SK-N-SH (cell line): ENCODE measurements at regions not wholly inside any gene's neighbourhood (a gene's known extent, or its start where the extent isn't known, plus 50 kb on each side); places are given as distances from the start of the nearest gene placed in this dataset.

Experiments used
- CTCF ChIA-PET: fragments of 300-600, 350-600 bp; formaldehyde crosslinking; extraction: SDS; loops from one replicate; lab custom pipeline; 2021; lab: Yijun Ruan, JAX
- POLR2A ChIA-PET: fragments of 350-600 bp; sonication (Branson Sonifier 250); formaldehyde crosslinking; extraction: SDS; loops from one replicate; lab custom pipeline; 2020; ENCODE audit warnings: antibody characterized with exemption, inconsistent platforms; lab: Yijun Ruan, JAX
- DNase-seq: peaks from one replicate; pipeline ENCODE4 v3.0.0; 2012
- H2AFZ ChIP-seq: fragments of 200-600 bp; sonication (generic); 2 replicates; pipeline ENCODE4 v1.8.1; 2016; ENCODE audit warnings: antibody characterized with exemption, mild to moderate bottlenecking, low read depth
- H3F3A ChIP-seq: fragments of 200-600 bp; sonication (generic); replicated peaks from 2 replicates; pipeline ENCODE3; 2016; ENCODE audit warnings: antibody characterized with exemption, mild to moderate bottlenecking; ENCODE audit not compliant: insufficient read depth
- H3K27ac ChIP-seq, 2 experiments: fragments of 200-500 bp in 1 of 2; fragments of 200-600 bp in 1 of 2; sonication (Bioruptor generic) in 1 of 2; sonication (generic), shearing (Covaris generic) in 1 of 2; 2 replicates each; pipeline versions ENCODE4 v1.5.1 to v1.6.1; 2014 to 2016; ENCODE audit warnings: low read depth in 2 of 2, inconsistent platforms in 1 of 2, low read length in 1 of 2, mild to moderate bottlenecking in 1 of 2, mixed read lengths in 1 of 2
- H3K27me3 ChIP-seq: fragments of 200-600 bp; sonication (generic), shearing (Covaris generic); 2 replicates; pipeline ENCODE4 v1.6.1; 2016; ENCODE audit warnings: mixed run types; ENCODE audit not compliant: insufficient read depth
- H3K36me3 ChIP-seq, 2 experiments: fragments of 200-500 bp in 1 of 2; fragments of 200-600 bp in 1 of 2; sonication (Bioruptor generic) in 1 of 2; sonication (generic) in 1 of 2; replicated peaks in 1 of 2; 2 replicates each; pipeline versions ENCODE3 to v1.5.1; 2014 to 2016; ENCODE audit warnings: low read length in 1 of 2, mild to moderate bottlenecking in 1 of 2; ENCODE audit not compliant: insufficient read depth in 2 of 2, control insufficient read depth in 1 of 2
- H3K4me1 ChIP-seq, 2 experiments: fragments of 200-500 bp in 1 of 2; fragments of 200-600 bp in 1 of 2; sonication (Bioruptor generic) in 1 of 2; sonication (generic), shearing (Covaris generic) in 1 of 2; 2 replicates each; pipeline versions ENCODE4 v1.5.1 to v1.6.1; 2014 to 2016; ENCODE audit warnings: low read depth in 1 of 2, low read length in 1 of 2, mixed run types in 1 of 2; ENCODE audit not compliant: insufficient read depth in 2 of 2, control insufficient read depth in 1 of 2
- H3K4me2 ChIP-seq: fragments of 200-600 bp; sonication (generic), shearing (Covaris generic); 2 replicates; pipeline ENCODE4 v1.6.1; 2017; ENCODE audit warnings: mixed run types
- H3K4me3 ChIP-seq, 2 experiments: fragments of 200-500 bp in 1 of 2; fragments of 200-600 bp in 1 of 2; sonication (Bioruptor generic) in 1 of 2; sonication (generic), shearing (Covaris generic) in 1 of 2; 2 replicates each; pipeline versions ENCODE4 v1.5.1 to v1.8.1; 2014 to 2016; ENCODE audit warnings: low read depth in 2 of 2, inconsistent platforms in 1 of 2, low read length in 1 of 2, mild to moderate bottlenecking in 1 of 2, mixed read lengths in 1 of 2, moderate library complexity in 1 of 2
- H3K79me2 ChIP-seq: fragments of 200-600 bp; sonication (generic); 2 replicates; pipeline ENCODE4 v1.8.1; 2017; ENCODE audit warnings: mild to moderate bottlenecking; ENCODE audit not compliant: insufficient read depth
- H3K9ac ChIP-seq: fragments of 200-600 bp; sonication (generic); 2 replicates; pipeline ENCODE4 v1.6.1; 2017; ENCODE audit warnings: mixed run types
- H3K9me2 ChIP-seq: fragments of 200-600 bp; sonication (generic); 2 replicates; pipeline ENCODE4 v1.6.1; 2017; ENCODE audit warnings: mixed run types
- H3K9me3 ChIP-seq: fragments of 200-600 bp; sonication (generic); 2 replicates; pipeline ENCODE4 v1.6.1; 2017; ENCODE audit warnings: mixed run types, mild to moderate bottlenecking, moderate library complexity
- H4K20me1 ChIP-seq: fragments of 200-600 bp; sonication (generic); 2 replicates; pipeline ENCODE4 v1.6.1; 2017; ENCODE audit warnings: mild to moderate bottlenecking, mixed run types; ENCODE audit not compliant: insufficient read depth
- CHD2 ChIP-seq: fragments of 150-350 bp; IDR thresholded peaks from 2 replicates; pipeline ENCODE4 v1.6.1; 2018; ENCODE audit warnings: low read length; ENCODE audit not compliant: partially characterized antibody
- EP300 ChIP-seq, 2 experiments: IDR thresholded peaks; 2 replicates each; pipeline versions ENCODE4 v1.4.0 to v1.6.1; 2012; ENCODE audit warnings: borderline replicate concordance in 1 of 2, low read depth in 1 of 2, low read length in 1 of 2
- FOXJ3 ChIP-seq: sonication (generic); formaldehyde crosslinking; IDR thresholded peaks from 2 replicates; pipeline ENCODE4 v1.5.1; 2020; ENCODE audit warnings: mild to moderate bottlenecking, missing genetic modification reagents
- GATA2 ChIP-seq: sonication (generic); formaldehyde crosslinking; IDR thresholded peaks from 2 replicates; pipeline ENCODE4 v1.5.0; 2020; ENCODE audit warnings: mild to moderate bottlenecking, missing genetic modification reagents
- MEF2A ChIP-seq: IDR thresholded peaks from 2 replicates; pipeline ENCODE4 v1.4.0; 2012; ENCODE audit warnings: low read depth, borderline replicate concordance
- POLR2AphosphoS5 ChIP-seq: IDR thresholded peaks from 2 replicates; pipeline ENCODE4 v1.6.1; 2012; ENCODE audit warnings: low read depth, low read length
- RAD21 ChIP-seq: IDR thresholded peaks from 2 replicates; pipeline ENCODE4 v1.6.1; 2012; ENCODE audit warnings: mild to moderate bottlenecking, low read length
- RCOR1 ChIP-seq: fragments of 150-350 bp; IDR thresholded peaks from 2 replicates; pipeline ENCODE4 v1.6.1; 2017; ENCODE audit warnings: antibody characterized with exemption, low read length
- TAF1 ChIP-seq: IDR thresholded peaks from 2 replicates; pipeline ENCODE4 v1.6.1; 2012; ENCODE audit warnings: low read depth, mild to moderate bottlenecking, low read length, moderate library complexity, borderline replicate concordance
- TCF12 ChIP-seq: IDR thresholded peaks from 2 replicates; pipeline ENCODE4 v1.4.0; 2012
- TEAD4 ChIP-seq: IDR thresholded peaks from 2 replicates; pipeline ENCODE4 v1.4.0; 2012; ENCODE audit warnings: mild to moderate bottlenecking, borderline replicate concordance; ENCODE audit not compliant: insufficient read depth
- WGBS: methylation state at CpG from one replicate; pipeline ENCODE4 v1.1.6; 2017; ENCODE audit warnings: low lambda C conversion rate; 5-methylcytosine and 5-hydroxymethylcytosine counted together

GRCh38 chr6:67608099-67608749 lies 1026.9 kb upstream of the ADGRB3 start:
- Histone ChIP-seq H3K9ac (no peak overlapping the region), H3F3A (no peaks in the 10 kb centered on the region), H3K36me3 (no peaks in the 10 kb centered on the region), H3K9me2 (no peaks in the 10 kb centered on the region), H3K27ac (peak overlapping the region in 1 of 2 experiments; percentile 96; a peak in 2 of 4 replicates), H2AFZ (no peak overlapping the region), H3K79me2 (no peaks in the 10 kb centered on the region), H3K4me2 (no peak overlapping the region), H3K9me3 (no peaks in the 10 kb centered on the region), H3K4me3 (no peak overlapping the region), H3K27me3 (no peaks in the 10 kb centered on the region), H4K20me1 (no peaks in the 10 kb centered on the region), H3K4me1 (peaks cover 0 to 12% of the 10 kb centered on the region in 2 experiments; a peak in 3 of 4 replicates)
- no peak for TF ChIP-seq TAF1
- ChIA-PET CTCF (interaction anchor here (0.9 to 2.1 kb wide), 2 partner anchors 1028 to 1359 kb away, joined by 3 to 7 read pairs; partner anchors contain the start of gene ADGRB3), POLR2A (no interaction called here)
- DNase-seq: no peak
- WGBS: 16% methylated on average over 4 of the region's 4 CpGs

GRCh38 chr6:67606906-67607828 lies 1027.9 kb upstream of the ADGRB3 start:
- Histone ChIP-seq H3K79me2 (no peaks in the 10 kb centered on the region), H2AFZ (no peak overlapping the region), H3K9me3 (no peaks in the 10 kb centered on the region), H3K4me1 (peaks cover 0 to 12% of the 10 kb centered on the region in 2 experiments; a peak in 3 of 4 replicates), H3K36me3 (no peaks in the 10 kb centered on the region), H3K9me2 (no peaks in the 10 kb centered on the region), H3K9ac (no peak overlapping the region), H3K27me3 (no peaks in the 10 kb centered on the region), H3K4me2 (no peak overlapping the region), H4K20me1 (no peaks in the 10 kb centered on the region), H3K27ac (peak overlapping the region in 1 of 2 experiments; percentile 96; a peak in 2 of 4 replicates), H3F3A (no peaks in the 10 kb centered on the region), H3K4me3 (no peak overlapping the region)
- WGBS: 2% methylated on average over 5 of the region's 5 CpGs
- CTCF ChIA-PET: interaction anchor here (0.9 to 2.1 kb wide), 4 partner anchors 184 to 1361 kb away, joined by 3 to 7 read pairs (median 3); partner anchors contain the start of gene ADGRB3
- TF ChIP-seq CHD2: peak; percentile 60
- TF ChIP-seq RAD21: peak; percentile 38
- TF ChIP-seq RCOR1: peak; percentile 82
- TF ChIP-seq GATA2 (CRISPR knock-in tag): peak; percentile 87
- TF ChIP-seq TCF12: peak; percentile 38
- 0 out of 2 replicates have a peak, but pooled peaks have one; percentile 59 for TF ChIP-seq TEAD4
- TF ChIP-seq POLR2AphosphoS5: no peak
- TF ChIP-seq EP300 (IDR thresholded peaks at IDR 0.05; ENCODE audit: borderline replicate concordance in 1 of 2, low read depth in 1 of 2, low read length in 1 of 2): peak in 1 of 2 experiments; percentile 98; a peak in 2 of 4 replicates
- peak; percentile 84 for TF ChIP-seq FOXJ3 (CRISPR knock-in tag)
- TF ChIP-seq MEF2A: no peak
- POLR2A ChIA-PET: interaction anchor here (0.9 kb wide), 1 partner anchor 1028 kb away, joined by 3 read pairs; the partner anchor contains the start of gene ADGRB3
- DNase-seq: peak; percentile 31
